ENCODE measurements at regions not wholly inside any gene's neighbourhood (a gene's known extent, or its start where the extent isn't known, plus 50 kb on each side); places are given as distances from the start of the nearest gene placed in this dataset.

GRCh38 chr1:118442214-118442613, 257.2 kb upstream of the SPAG17 start:
- Histone ChIP-seq H3K9me3 (ENCODE audit: control insufficient read depth, low read depth, low read length) (no peaks in the 10 kb centered on the region), H3K79me2 (ENCODE audit: control insufficient read depth, insufficient read depth, low read length) (no peaks in the 10 kb centered on the region), H3K9ac (ENCODE audit: control insufficient read depth, extremely low read depth, insufficient read depth, low read length) (no peak overlapping the region), H4K20me1 (ENCODE audit: control insufficient read depth, extremely low read depth, insufficient read depth, low read length) (no peaks in the 10 kb centered on the region), H3K4me3 (ENCODE audit: control insufficient read depth in 2 of 3, extremely low read depth in 1 of 3, insufficient read depth in 2 of 3, low read depth in 1 of 3, low read length in 3 of 3) (no peak overlapping the region), H3K36me3 (ENCODE audit: control insufficient read depth in 2 of 2, extremely low read depth in 1 of 2, insufficient read depth in 2 of 2, low read length in 2 of 2) (no peaks in the 10 kb centered on the region), H3K27ac (ENCODE audit: control insufficient read depth, insufficient read depth, low read length) (no peak overlapping the region), H3K4me2 (ENCODE audit: control insufficient read depth, extremely low read depth, insufficient read depth, low read depth, low read length) (no peak overlapping the region), H3K4me1 (ENCODE audit: control insufficient read depth, extremely low read depth, insufficient read depth, low read length) (no peaks in the 10 kb centered on the region), H3K9me1 (ENCODE audit: control insufficient read depth, extremely low read depth, insufficient read depth, low read length) (no peaks in the 10 kb centered on the region), H2AFZ (ENCODE audit: control insufficient read depth, low read length) (no peak overlapping the region), H3K27me3 (ENCODE audit: control insufficient read depth, extremely low read depth, insufficient read depth, low read length) (no peaks in the 10 kb centered on the region)
- dilution Hi-C loops (cut with MboI; ENCODE audit: extremely low pct_ligation_motif_present, low sequenced_read_pairs) = no loop called here
- FAIRE-seq (no peak), DNase-seq (ENCODE audit: low read depth, low spot score) (no peak)
- TF ChIP-seq CTCF (optimal IDR thresholded peaks at IDR 0.05 in 1 of 3, IDR thresholded peaks at IDR 0.05 in 1 of 3, conservative IDR thresholded peaks at IDR 0.05 in 1 of 3; ENCODE audit: extremely low read depth in 1 of 3, insufficient read depth in 2 of 3, low read length in 3 of 3) (no peak), EZH2 (IDR thresholded peaks at IDR 0.05; ENCODE audit: low read length) (no peak)

GRCh38 chr1:118437664-118438063, 252.6 kb upstream of the SPAG17 start:
- Histone ChIP-seq H2AFZ (ENCODE audit: control insufficient read depth, low read length) (no peak overlapping the region), H3K79me2 (ENCODE audit: control insufficient read depth, insufficient read depth, low read length) (no peaks in the 10 kb centered on the region), H4K20me1 (ENCODE audit: control insufficient read depth, extremely low read depth, insufficient read depth, low read length) (no peaks in the 10 kb centered on the region), H3K9me1 (ENCODE audit: control insufficient read depth, extremely low read depth, insufficient read depth, low read length) (no peaks in the 10 kb centered on the region), H3K4me1 (ENCODE audit: control insufficient read depth, extremely low read depth, insufficient read depth, low read length) (no peaks in the 10 kb centered on the region), H3K4me3 (ENCODE audit: control insufficient read depth in 2 of 3, extremely low read depth in 1 of 3, insufficient read depth in 2 of 3, low read depth in 1 of 3, low read length in 3 of 3) (no peak overlapping the region), H3K9ac (ENCODE audit: control insufficient read depth, extremely low read depth, insufficient read depth, low read length) (no peak overlapping the region), H3K36me3 (ENCODE audit: control insufficient read depth in 2 of 2, extremely low read depth in 1 of 2, insufficient read depth in 2 of 2, low read length in 2 of 2) (no peaks in the 10 kb centered on the region), H3K4me2 (ENCODE audit: control insufficient read depth, extremely low read depth, insufficient read depth, low read depth, low read length) (no peak overlapping the region), H3K27me3 (ENCODE audit: control insufficient read depth, extremely low read depth, insufficient read depth, low read length) (no peaks in the 10 kb centered on the region), H3K27ac (ENCODE audit: control insufficient read depth, insufficient read depth, low read length) (no peak overlapping the region), H3K9me3 (ENCODE audit: control insufficient read depth, low read depth, low read length) (no peaks in the 10 kb centered on the region)
- dilution Hi-C loops (cut with MboI; ENCODE audit: extremely low pct_ligation_motif_present, low sequenced_read_pairs) = no loop called here
- TF ChIP-seq CTCF (optimal IDR thresholded peaks at IDR 0.05 in 1 of 3, IDR thresholded peaks at IDR 0.05 in 1 of 3, conservative IDR thresholded peaks at IDR 0.05 in 1 of 3; ENCODE audit: extremely low read depth in 1 of 3, insufficient read depth in 2 of 3, low read length in 3 of 3) (no peak), EZH2 (IDR thresholded peaks at IDR 0.05; ENCODE audit: low read length) (no peak)
- no peak for FAIRE-seq
- no peak for DNase-seq (ENCODE audit: low read depth, low spot score)
